ENCODE measurements at regions not wholly inside any gene's neighbourhood (a gene's known extent, or its start where the extent isn't known, plus 50 kb on each side); places are given as distances from the start of the nearest gene placed in this dataset.

- intact Hi-C loops (cut with DNase I): no loop called here
- DNase-seq: no peak
These were observed 631.3 kb downstream of the DIAPH3 start for GRCh38 chr13:59532405-59532804.

- DNase-seq: no peak
- intact Hi-C loops (cut with DNase I): no loop called here
These were observed 629.9 kb downstream of the DIAPH3 start for GRCh38 chr13:59533561-59534555.

DNA sequence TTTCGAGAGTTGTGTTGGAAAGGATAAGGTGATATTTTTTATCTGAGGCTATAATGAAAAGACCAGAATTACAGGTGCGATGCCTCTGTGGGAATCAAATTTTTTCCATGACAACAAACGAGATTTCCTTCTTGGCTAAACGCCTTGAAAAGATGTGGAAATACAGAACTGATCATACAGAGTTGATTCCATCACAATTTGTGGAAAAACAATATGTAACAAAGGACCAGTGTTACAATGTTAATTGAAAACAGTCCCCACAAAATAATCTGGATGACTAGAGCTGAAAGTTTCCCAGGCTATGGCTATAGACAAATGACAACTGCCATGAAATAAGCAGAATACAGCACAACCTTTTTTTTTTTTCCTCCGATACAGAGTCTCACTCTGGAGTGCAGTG, 628.9 kb downstream of the DIAPH3 start:
- intact Hi-C loops (cut with DNase I): no loop called here
- DNase-seq: no peak

GRCh38 chr13:59537500-59537899, 626.2 kb downstream of the DIAPH3 start:
- DNase-seq: peak in 1 of 10 donors; percentile 66
- intact Hi-C loops (cut with DNase I): no loop called here

DNA sequence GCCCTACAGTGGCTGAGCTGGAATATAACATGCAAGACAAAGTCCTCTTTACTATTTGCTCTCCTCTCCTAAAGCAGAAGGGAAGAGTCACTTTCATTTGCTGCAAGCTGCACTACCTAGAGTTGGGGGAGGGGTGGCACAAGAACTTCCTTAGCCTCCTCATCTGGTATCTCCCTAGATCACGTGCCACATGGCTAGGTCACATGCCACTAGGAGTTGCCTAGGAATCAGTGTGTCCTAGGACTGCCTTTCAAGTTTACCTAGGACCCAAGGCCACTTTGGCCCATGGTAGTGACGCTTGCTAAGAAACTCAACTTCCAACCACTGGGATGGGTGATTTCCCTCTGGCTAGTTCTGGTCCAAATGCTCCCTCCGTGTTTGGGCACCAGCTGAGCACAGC, 625.2 kb downstream of the DIAPH3 start:
- DNase-seq: no peak
- intact Hi-C loops (cut with DNase I): no loop called here

GRCh38 chr13:59542303-59542702, 621.4 kb downstream of the DIAPH3 start:
- no peak for DNase-seq
- intact Hi-C loops (cut with DNase I): no loop called here

DNA sequence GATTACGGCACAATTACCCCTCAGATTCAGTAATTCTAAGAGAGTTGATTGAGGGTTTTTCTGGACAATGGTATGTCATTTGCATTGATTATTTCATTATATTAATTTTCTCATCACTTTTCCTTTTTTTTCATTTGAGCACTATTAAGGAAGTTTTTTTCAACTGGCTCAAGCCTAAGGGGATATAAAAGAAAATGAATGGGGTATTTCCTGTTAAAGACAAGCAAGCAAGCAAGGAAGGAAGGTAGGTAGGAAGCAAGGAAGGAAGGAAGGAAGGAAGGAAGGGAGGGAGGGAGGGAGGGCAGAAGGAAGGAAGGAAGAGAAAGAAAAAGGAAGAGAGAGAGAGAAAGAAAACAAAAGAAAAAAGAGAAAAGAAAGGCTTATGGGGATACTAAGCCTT, 620.3 kb downstream of the DIAPH3 start:
- no peak for DNase-seq
- intact Hi-C loops (cut with DNase I): no loop called here

DNA sequence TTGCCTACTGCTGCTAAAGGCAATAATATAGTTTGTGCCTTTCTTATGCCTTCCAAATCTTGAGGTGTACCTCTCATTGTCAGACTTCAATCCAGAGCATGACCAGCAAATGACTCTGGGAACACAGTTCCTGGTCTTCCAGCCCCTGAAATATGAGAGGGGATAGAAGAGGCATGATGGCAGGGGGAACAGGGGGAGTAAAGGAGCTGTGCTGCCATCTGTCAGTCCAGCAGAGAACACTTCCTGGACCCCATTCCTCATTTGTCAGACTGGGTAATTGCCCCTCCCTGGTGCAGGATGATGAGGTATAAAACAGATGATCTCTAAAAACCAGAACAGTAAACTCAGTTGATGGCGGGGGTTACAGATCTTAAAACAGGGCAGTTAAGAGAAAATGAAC, 618.7 kb downstream of the DIAPH3 start:
- intact Hi-C loops (cut with DNase I): no loop called here
- DNase-seq: no peak

DNA sequence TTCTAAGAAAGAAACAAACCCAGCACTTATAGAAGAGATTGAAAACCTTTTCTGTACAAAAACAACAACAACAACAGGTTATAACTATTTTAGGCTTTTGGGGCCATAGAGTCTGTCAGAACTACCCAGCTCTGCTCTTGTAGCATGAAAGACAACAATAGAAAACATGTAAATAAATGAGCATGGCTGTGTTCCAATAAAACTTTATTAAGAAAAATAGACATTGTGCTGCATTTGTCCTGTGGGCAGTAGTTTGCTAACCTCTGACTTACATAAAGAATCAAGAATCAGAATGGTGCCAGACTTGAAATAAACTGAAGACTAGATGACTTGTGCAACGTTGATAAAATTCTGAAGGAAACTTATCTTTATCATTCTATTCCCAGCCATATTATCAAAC, 617.5 kb downstream of the DIAPH3 start:
- DNase-seq: no peak
- intact Hi-C loops (cut with DNase I): no loop called here

DNA sequence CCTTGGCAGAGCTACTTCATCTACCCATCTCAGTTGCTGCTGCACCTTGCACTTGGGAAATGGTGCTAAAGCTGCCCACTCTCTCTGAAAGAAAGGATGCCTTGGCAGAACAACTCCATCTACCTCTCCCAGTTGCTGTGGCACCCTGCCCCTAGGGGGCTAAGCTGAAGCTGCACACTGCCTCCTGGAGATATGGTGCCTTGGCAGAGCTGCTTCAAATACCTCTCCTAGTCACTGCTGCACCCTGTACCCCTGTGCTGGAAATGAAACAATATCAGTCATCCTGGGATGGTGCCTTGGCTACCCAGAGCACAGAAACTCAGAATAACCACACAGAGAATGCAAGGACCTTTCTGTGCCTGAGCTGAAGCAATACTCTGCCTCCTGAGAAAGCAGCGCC, 615.8 kb downstream of the DIAPH3 start:
- intact Hi-C loops (cut with DNase I): no loop called here
- no peak for DNase-seq

- DNase-seq: no peak
- intact Hi-C loops (cut with DNase I): no loop called here
These were observed 600.8 kb downstream of the DIAPH3 start for GRCh38 chr13:59562924-59563323.

DNA sequence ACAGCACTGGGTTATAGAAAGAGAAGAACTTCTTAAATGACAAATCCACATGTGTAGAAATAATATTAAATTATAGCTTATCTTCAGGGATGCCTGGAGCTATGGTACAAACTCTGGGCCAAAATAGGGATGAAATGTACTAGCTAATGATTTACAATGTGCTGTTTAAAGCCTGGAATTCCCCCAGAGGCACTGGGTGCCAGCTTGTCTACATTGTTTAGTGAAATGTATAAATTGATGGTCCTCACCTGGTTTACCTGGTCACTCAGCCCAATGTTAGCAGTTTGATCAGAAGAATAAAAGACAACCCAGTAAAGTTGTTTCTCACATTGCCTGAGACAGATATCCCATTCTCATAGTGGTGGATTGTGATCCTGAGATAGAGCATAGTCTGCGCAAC, 597.2 kb downstream of the DIAPH3 start:
- intact Hi-C loops (cut with DNase I): no loop called here
- DNase-seq: no peak

DNA sequence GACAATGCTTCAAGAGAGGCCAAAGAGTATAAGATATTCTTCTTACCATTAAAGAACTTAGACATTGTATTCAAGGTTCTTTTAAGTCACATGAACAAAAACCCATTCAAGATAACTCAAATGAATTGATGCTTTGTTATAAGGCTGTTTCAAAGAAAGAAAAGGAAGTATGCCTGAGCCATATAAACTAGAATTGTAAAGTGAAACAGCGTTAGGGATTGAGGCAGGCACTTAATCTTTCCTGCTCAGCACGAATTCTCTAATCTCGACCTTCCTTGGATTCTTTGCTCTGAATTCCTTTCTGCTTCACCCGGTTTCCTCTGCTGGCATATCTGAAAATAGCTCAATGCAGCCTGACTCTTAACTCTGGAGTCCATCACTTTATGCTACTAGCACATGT, 595.4 kb downstream of the DIAPH3 start:
- DNase-seq: no peak
- intact Hi-C loops (cut with DNase I): no loop called here

DNA sequence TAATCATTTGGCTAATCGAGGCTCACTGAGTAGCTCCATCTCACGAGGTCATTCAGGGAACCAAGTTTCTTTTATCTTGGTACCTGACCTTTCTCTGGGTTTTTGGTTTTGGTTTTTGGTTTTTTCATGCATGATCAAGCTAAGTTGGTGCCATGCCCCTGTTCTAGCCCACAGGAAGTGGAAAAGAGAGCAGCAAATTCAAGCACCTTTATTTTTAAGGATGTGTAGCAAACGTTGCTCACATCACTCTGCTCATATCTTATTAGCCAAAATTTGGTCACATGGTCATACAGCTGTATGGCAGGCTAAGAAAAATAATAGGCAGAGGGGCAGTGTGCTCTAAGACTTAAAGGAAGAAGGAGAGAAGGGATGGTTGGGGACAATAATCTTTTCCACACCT, 593.5 kb downstream of the DIAPH3 start:
- intact Hi-C loops (cut with DNase I): no loop called here
- DNase-seq: no peak

- intact Hi-C loops (cut with DNase I): no loop called here
- DNase-seq: no peak
These were observed 579.6 kb downstream of the DIAPH3 start for GRCh38 chr13:59584101-59584500.

- intact Hi-C loops (cut with DNase I): no loop called here
- no peak for DNase-seq
These were observed 578.7 kb downstream of the DIAPH3 start for GRCh38 chr13:59584761-59585670.

- intact Hi-C loops (cut with DNase I): no loop called here
- no peak for DNase-seq
These were observed 576.7 kb downstream of the DIAPH3 start for GRCh38 chr13:59587030-59587429.

- DNase-seq: no peak
- intact Hi-C loops (cut with DNase I): no loop called here
These were observed 575.6 kb downstream of the DIAPH3 start for GRCh38 chr13:59587971-59588716.

DNA sequence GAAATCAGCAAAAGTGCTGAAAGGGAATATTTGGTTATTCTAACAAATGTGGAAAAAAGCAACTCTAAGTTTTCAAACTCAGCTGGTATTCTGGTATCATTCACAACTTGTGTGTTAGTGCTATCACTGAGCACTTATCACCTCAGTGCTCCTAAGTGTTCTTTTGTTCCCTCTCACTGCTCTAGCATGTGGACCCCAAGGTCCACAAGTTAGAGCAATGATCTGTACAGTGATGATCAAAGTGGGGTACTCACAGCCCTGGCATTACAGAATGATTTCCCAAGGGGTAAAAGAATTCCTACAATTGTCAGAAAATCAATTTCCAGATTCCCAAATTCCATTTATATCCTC, 575.0 kb downstream of the DIAPH3 start:
- DNase-seq: no peak
- intact Hi-C loops (cut with DNase I): no loop called here

DNA sequence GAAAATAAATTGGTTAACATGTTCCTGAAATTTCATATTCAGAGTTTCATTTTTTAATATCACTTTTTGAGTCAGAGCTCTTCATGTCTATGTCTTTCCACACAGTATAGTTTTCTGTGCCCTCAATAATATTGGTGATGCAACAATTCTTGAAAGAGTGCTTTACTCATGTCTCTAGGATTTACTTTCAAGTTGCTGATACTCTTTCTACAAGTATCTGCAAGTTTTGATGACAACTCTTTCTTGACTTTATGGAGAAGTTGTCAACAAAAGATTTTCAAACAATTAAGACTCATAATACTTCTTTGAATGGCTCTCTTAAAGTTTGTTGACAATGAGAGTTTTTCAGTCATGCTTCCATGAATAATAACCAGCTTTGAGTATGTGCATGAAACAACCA, 561.7 kb downstream of the DIAPH3 start:
- intact Hi-C loops (cut with DNase I): no loop called here
- DNase-seq: no peak

- intact Hi-C loops (cut with DNase I): no loop called here
- no peak for DNase-seq
These were observed 560.1 kb downstream of the DIAPH3 start for GRCh38 chr13:59603646-59604045.
